ENCODE measurements at regions not wholly inside any gene's neighbourhood (a gene's known extent, or its start where the extent isn't known, plus 50 kb on each side); places are given as distances from the start of the nearest gene placed in this dataset.

DNA sequence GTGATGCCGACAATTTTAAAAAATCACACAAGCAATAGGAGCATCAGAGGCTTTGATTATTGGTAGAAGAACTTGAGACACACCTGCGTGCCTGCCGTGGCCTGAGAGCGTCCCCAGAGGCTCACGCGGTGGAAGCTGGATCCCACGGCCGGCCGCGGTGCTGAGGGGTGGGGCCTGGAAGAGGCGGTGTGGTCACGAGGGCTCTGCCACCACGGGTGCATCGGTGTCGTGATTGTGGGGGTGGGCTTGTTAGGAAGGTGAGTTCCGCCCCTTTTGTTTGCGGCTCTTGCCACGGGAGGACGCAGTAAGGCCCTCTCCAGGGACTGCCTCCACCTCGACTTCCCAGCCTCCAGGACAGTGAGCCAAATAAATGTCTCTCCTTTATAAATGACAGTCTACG lies 77.2 kb upstream of the ADRA2C start:
- Histone ChIP-seq H3K27me3 (ENCODE audit: control insufficient read depth, insufficient read depth, low read length) (no peaks in the 10 kb centered on the region), H3K36me3 (ENCODE audit: control insufficient read depth, insufficient read depth, low read length) (no peaks in the 10 kb centered on the region), H3K4me3 (ENCODE audit: low read depth, low read length) (no peak overlapping the region)
- TF ChIP-seq, protein P1, sequence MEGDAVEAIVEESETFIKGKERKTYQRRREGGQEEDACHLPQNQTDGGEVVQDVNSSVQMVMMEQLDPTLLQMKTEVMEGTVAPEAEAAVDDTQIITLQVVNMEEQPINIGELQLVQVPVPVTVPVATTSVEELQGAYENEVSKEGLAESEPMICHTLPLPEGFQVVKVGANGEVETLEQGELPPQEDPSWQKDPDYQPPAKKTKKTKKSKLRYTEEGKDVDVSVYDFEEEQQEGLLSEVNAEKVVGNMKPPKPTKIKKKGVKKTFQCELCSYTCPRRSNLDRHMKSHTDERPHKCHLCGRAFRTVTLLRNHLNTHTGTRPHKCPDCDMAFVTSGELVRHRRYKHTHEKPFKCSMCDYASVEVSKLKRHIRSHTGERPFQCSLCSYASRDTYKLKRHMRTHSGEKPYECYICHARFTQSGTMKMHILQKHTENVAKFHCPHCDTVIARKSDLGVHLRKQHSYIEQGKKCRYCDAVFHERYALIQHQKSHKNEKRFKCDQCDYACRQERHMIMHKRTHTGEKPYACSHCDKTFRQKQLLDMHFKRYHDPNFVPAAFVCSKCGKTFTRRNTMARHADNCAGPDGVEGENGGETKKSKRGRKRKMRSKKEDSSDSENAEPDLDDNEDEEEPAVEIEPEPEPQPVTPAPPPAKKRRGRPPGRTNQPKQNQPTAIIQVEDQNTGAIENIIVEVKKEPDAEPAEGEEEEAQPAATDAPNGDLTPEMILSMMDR (IDR thresholded peaks at IDR 0.05; ENCODE audit: insufficient read depth, low read length, severe bottlenecking): no peak
- FAIRE-seq: no peak
- no peak for DNase-seq (ENCODE audit: low read depth)

DNA sequence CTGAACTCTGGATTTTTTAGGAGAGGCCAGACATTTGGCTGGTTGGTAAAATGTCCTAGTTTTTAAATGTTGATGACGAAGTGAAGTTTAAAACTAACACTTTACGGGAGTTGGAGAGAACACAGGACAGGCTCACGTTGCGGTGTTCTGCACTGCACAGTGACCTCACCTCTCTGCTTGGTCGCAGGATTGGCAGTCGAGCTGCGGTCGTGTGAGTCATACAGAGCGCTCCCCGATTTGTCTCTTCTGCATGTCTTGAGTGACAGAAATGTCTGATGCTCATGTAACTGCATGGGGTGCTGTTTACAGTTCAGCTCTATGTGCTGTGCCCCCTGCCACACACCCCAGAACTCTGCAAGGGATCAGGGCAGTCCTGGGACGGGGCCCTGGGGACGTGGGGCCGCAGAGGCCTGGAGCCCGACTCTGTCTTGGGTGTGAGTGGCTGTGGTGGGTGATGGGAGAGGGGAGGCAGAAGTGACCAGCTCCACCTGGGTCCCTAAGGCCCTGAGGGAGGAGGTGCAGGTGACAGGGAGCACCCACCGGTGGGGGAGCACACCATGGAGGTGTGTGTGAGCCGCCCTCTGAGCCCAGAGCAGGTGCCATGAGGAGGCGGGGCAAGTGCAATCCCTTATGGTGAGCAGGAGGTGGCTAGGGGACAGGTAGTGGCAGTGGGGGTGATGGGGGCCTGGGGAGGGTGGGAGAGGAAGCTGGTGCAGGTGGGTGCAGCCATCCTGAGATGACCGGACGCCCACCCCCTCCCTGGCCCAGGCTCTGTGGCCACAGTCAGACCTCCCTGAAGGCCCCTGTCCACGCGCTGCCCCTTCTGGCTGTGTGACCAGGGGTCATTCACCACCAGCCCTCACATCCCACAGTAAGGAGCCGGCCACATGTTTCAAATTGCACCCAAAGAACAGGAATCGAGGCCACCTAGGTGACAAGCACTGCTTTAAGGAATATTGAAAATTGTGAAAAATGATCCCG lies 77.9 kb upstream of the ADRA2C start:
- TF ChIP-seq, protein P1 (IDR thresholded peaks at IDR 0.05; ENCODE audit: insufficient read depth, low read length, severe bottlenecking): no peak
- no peak overlapping the region for H3K4me3 ChIP-seq (ENCODE audit: low read depth, low read length)
- no peaks in the 10 kb centered on the region for H3K36me3 ChIP-seq (ENCODE audit: control insufficient read depth, insufficient read depth, low read length)
- FAIRE-seq (no peak), DNase-seq (ENCODE audit: low read depth) (no peak)
- no peaks in the 10 kb centered on the region for H3K27me3 ChIP-seq (ENCODE audit: control insufficient read depth, insufficient read depth, low read length)

DNA sequence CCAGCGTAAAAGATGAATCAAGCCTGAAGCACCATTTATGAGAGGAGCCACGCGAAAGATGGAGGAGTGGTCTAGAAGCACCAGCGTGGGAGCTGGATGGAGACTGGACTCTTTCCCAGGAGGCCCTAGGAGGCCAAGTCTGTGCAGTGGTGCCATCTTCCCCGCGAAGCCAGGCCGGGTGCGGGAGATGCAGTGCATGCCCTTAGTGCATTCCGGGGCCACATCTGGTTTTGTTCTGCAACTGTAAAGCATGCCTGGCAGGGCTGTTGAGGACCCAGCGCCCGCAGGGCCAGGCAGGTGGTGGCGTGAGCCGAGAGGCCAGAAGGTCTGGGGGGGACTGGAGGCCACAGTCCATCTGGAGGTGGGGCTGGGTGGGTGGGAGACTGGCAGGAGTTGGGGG lies 78.6 kb upstream of the ADRA2C start:
- H3K27me3 ChIP-seq (ENCODE audit: control insufficient read depth, insufficient read depth, low read length): no peaks in the 10 kb centered on the region
- DNase-seq (ENCODE audit: low read depth) (no peak), FAIRE-seq (no peak)
- TF ChIP-seq, protein P1 (IDR thresholded peaks at IDR 0.05; ENCODE audit: insufficient read depth, low read length, severe bottlenecking): no peak
- no peaks in the 10 kb centered on the region for H3K36me3 ChIP-seq (ENCODE audit: control insufficient read depth, insufficient read depth, low read length)
- no peak overlapping the region for H3K4me3 ChIP-seq (ENCODE audit: low read depth, low read length)

DNA sequence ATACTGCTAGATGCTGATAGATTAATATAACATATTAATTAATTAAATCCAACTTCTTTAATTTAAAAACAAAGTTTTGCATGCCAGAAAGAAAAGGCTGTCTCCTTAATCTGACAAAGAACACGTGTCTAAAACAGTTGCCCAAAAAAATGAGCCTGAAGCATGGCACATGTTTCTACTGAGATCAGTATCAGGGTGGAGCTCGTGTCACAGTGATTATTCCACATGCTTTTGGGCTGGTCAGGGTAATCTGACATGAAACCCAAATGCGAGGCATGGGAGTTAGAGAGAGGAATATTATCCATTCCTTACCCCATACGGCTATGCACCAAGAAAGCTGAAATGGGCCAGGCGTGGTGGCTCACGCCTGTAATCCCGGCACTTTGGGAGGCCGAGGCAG lies 79.4 kb upstream of the ADRA2C start:
- Histone ChIP-seq H3K36me3 (ENCODE audit: control insufficient read depth, insufficient read depth, low read length) (no peaks in the 10 kb centered on the region), H3K27me3 (ENCODE audit: control insufficient read depth, insufficient read depth, low read length) (no peaks in the 10 kb centered on the region), H3K4me3 (ENCODE audit: low read depth, low read length) (no peak overlapping the region)
- FAIRE-seq (no peak), DNase-seq (ENCODE audit: low read depth) (no peak)
- TF ChIP-seq, protein P1 (IDR thresholded peaks at IDR 0.05; ENCODE audit: insufficient read depth, low read length, severe bottlenecking): no peak

DNA sequence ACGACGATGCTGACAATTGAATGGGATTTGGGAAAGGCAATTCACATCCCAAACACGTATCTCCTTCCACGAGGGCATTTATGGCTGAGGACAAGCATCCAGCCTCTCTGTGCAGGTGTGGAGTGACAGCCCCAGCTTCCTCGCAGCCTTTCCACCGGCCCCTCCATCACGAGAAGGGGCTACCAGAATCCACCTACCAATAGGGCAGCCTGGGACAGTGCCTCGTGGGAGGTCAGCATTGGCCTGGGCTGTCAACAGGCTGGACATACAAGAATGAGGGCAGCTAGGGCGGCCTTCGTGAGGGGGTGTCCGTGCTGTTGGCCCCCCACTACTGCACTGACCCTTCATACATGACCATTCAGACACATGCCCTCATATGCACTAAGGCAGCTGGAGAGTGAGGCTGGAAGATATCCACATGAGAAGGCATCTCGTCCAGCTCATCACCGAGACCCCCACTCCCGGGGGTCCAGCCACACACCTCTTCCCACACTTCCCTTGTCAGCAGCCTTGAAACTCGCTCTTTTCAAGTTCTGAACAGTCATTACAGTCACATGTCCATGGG lies 81.0 kb upstream of the ADRA2C start:
- Histone ChIP-seq H3K27me3 (ENCODE audit: control insufficient read depth, insufficient read depth, low read length) (no peaks in the 10 kb centered on the region), H3K36me3 (ENCODE audit: control insufficient read depth, insufficient read depth, low read length) (no peaks in the 10 kb centered on the region), H3K4me3 (ENCODE audit: low read depth, low read length) (no peak overlapping the region)
- TF ChIP-seq, protein P1 (IDR thresholded peaks at IDR 0.05; ENCODE audit: insufficient read depth, low read length, severe bottlenecking): no peak
- FAIRE-seq (no peak), DNase-seq (ENCODE audit: low read depth) (no peak)

Data from bronchial epithelial cell (primary cell).